CD14-positive monocyte (primary cell): ENCODE measurements at regions not wholly inside any gene's neighbourhood (a gene's known extent, or its start where the extent isn't known, plus 50 kb on each side); places are given as distances from the start of the nearest gene placed in this dataset.
A peak's percentile ranks its signal among the peaks of the same experiment; 100 is the strongest.

Experiments
- DNase-seq, 3 donors: peaks; one replicate each; pipeline ENCODE4 v3.0.0-alpha.2; 2011 to 2022
- H2AFZ ChIP-seq: 2 replicates; pipeline ENCODE4 v1.6.0; 2012; ENCODE audit warnings: mild to moderate bottlenecking, low read depth, low read length, inconsistent platforms; ENCODE audit not compliant: insufficient read depth, poor library complexity, severe bottlenecking
- H3K27ac ChIP-seq, 2 donors: 1 replicate in 1 of 2; 2 replicates in 1 of 2; pipeline ENCODE4 v1.5.1; 2012 to 2013; ENCODE audit warnings: low read length in 2 of 2, control low read depth in 1 of 2, inconsistent platforms in 1 of 2, low read depth in 1 of 2, mild to moderate bottlenecking in 1 of 2
- H3K27me3 ChIP-seq, 2 donors: one replicate each; pipeline versions ENCODE4 v1.6.0 to v1.6.1; 2011 to 2013; ENCODE audit warnings: low read length in 2 of 2; ENCODE audit not compliant: control insufficient read depth in 2 of 2, insufficient read depth in 2 of 2
- H3K36me3 ChIP-seq, 2 donors: replicated peaks in 1 of 2; 1 replicate in 1 of 2; 2 replicates in 1 of 2; pipeline versions ENCODE4 v1.5.1 to v1.6.1; 2012 to 2013; ENCODE audit warnings: low read length in 2 of 2, control low read depth in 1 of 2, inconsistent platforms in 1 of 2, mild to moderate bottlenecking in 1 of 2; ENCODE audit not compliant: insufficient read depth in 2 of 2, control insufficient read depth in 1 of 2
- H3K4me1 ChIP-seq, 2 donors: 1 replicate in 1 of 2; 2 replicates in 1 of 2; pipeline versions ENCODE4 v1.5.1 to v1.6.1; 2012 to 2013; ENCODE audit warnings: low read length in 2 of 2, control low read depth in 1 of 2, inconsistent platforms in 1 of 2, mild to moderate bottlenecking in 1 of 2, moderate library complexity in 1 of 2; ENCODE audit not compliant: insufficient read depth in 2 of 2, control insufficient read depth in 1 of 2
- H3K4me2 ChIP-seq: replicated peaks from 2 replicates; pipeline ENCODE3; 2012; ENCODE audit warnings: low read length, moderate library complexity, mild to moderate bottlenecking; ENCODE audit not compliant: poor library complexity, severe bottlenecking; ENCODE audit errors: extremely low read depth
- H3K4me3 ChIP-seq, 3 experiments: fragments of 200-600 bp in 1 of 3; sonication (generic) in 1 of 3; replicated peaks in 1 of 3; 1 replicate in 2 of 3; 2 replicates in 1 of 3; pipeline ENCODE4 v1.5.1; 2011 to 2013; ENCODE audit warnings: low read length in 3 of 3, mild to moderate bottlenecking in 3 of 3, control low read depth in 2 of 3, low read depth in 2 of 3, inconsistent platforms in 1 of 3, moderate library complexity in 1 of 3
- H3K79me2 ChIP-seq: 2 replicates; pipeline ENCODE4 v1.6.0; 2012; ENCODE audit warnings: mild to moderate bottlenecking, control low read depth, inconsistent platforms, low read length, moderate library complexity; ENCODE audit not compliant: insufficient read depth
- H3K9ac ChIP-seq: 2 replicates; pipeline ENCODE4 v1.6.0; 2017; ENCODE audit warnings: low read length, mild to moderate bottlenecking; ENCODE audit not compliant: insufficient read depth, poor library complexity, severe bottlenecking
- H3K9me3 ChIP-seq, 2 donors: replicated peaks in 1 of 2; 1 replicate in 1 of 2; 2 replicates in 1 of 2; pipeline versions ENCODE4 v1.5.1 to v1.6.1; 2012 to 2013; ENCODE audit warnings: low read length in 2 of 2, control low read depth in 1 of 2; ENCODE audit not compliant: control insufficient read depth in 1 of 2, insufficient read depth in 1 of 2
- H4K20me1 ChIP-seq: 2 replicates; pipeline ENCODE4 v1.6.0; 2012; ENCODE audit warnings: mild to moderate bottlenecking, low read length, control low read depth, moderate library complexity; ENCODE audit not compliant: insufficient read depth
- H3K27ac Mint-ChIP-seq, 7 donors: one replicate each; pipeline ENCODE4 v1.8.0; 2020; ENCODE audit warnings: mild to moderate bottlenecking in 7 of 7, mixed read lengths in 7 of 7, moderate library complexity in 6 of 7, inconsistent platforms in 2 of 7
- H3K27me3 Mint-ChIP-seq, 3 donors: one replicate each; pipeline ENCODE4 v1.8.0; 2021 to 2022; ENCODE audit warnings: low read depth in 3 of 3, mild to moderate bottlenecking in 3 of 3, mixed read lengths in 3 of 3, moderate library complexity in 3 of 3, inconsistent platforms in 1 of 3
- H3K36me3 Mint-ChIP-seq, 2 donors: one replicate each; pipeline ENCODE4 v1.8.0; 2020; ENCODE audit warnings: mixed read lengths in 2 of 2, inconsistent platforms in 1 of 2, mild to moderate bottlenecking in 1 of 2
- H3K4me1 Mint-ChIP-seq: one replicate; pipeline ENCODE4 v1.8.0; 2020; ENCODE audit warnings: mild to moderate bottlenecking, mixed read lengths
- H3K4me3 Mint-ChIP-seq, 2 donors: one replicate each; pipeline ENCODE4 v1.8.0; 2020; ENCODE audit warnings: mild to moderate bottlenecking in 2 of 2, mixed read lengths in 2 of 2, moderate library complexity in 1 of 2
- H3K9me3 Mint-ChIP-seq, 7 donors: one replicate each; pipeline ENCODE4 v1.8.0; 2020 to 2022; ENCODE audit warnings: mixed read lengths in 7 of 7, mild to moderate bottlenecking in 6 of 7, moderate library complexity in 6 of 7, inconsistent platforms in 2 of 7
- WGBS: methylation state at CpG from one replicate; pipeline ENCODE4 v1.1.5; 2013; ENCODE audit warnings: missing lambda C conversion rate; ENCODE audit not compliant: insufficient coverage; 5-methylcytosine and 5-hydroxymethylcytosine counted together
- intact Hi-C, 2 donors: fragments of 100-400 bp; cut with micrococcal nuclease; formaldehyde crosslinking; loops; one replicate each; pipeline versions ENCODE4 v1.15.0 to v1.15.1; 2023
- TF ChIP-seq, protein P1 (sequence below): fragments of 200-600 bp; IDR thresholded peaks from one replicate; pipeline ENCODE4 v1.8.0; 2022; ENCODE audit warnings: antibody characterized with exemption, mild to moderate bottlenecking

DNA sequence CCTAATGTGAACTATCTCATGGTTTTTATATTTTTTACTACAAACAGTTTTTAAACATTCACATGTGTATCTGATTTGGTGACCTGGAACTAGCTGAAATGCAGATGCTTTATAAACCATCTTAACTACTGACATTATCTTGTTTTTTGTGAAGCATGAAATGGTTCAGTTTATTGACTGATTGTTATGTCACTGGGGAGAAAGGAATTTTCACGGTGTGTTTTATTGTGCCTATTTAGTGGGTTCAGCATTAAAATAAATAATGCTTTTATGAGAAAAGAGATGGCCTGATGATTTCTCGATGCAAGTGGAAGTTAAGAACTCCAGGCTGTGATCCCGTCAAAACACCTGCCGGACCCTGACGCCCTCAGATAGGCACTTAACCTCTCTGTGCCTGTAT is 79.9 kb upstream of the KIF26B start:
- peaks cover 0 to 13% of the 10 kb centered on the region in 2 donors for H3K9me3 ChIP-seq

DNA sequence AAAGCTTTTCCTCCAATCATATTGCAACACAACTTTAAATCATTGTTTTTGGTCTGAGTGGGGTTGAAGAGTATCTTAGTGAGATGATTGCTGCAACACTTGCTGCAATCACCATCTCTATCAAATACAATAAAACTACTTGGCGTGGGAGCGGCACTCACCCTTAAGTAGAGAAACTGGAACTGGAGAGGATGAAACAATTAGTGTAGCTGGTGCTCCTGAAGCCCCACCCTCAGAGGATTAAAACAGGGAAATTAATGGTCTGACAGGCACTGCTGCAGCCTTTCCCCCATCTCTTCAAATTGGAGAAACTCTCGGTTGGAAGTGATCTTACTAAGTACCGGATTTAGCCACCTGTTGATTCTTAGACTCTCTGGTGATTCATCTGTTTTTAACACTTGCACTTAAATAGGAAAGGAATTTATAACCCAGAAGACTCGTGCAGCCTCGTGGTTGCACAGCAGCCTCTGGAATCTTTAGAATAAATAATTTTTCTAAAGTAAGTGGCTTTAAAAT is 80.5 kb upstream of the KIF26B start:
- no peak overlapping the region for H3K9ac ChIP-seq
- H3K27me3 Mint-ChIP-seq: no peaks in the 10 kb centered on the region
- H3K4me3 ChIP-seq: no peak overlapping the region
- peaks cover 5% of the 10 kb centered on the region for H3K4me1 Mint-ChIP-seq
- H3K27me3 ChIP-seq: no peaks in the 10 kb centered on the region
- no peak overlapping the region for H3K27ac Mint-ChIP-seq
- peaks cover 0 to 13% of the 10 kb centered on the region in 2 donors for H3K9me3 ChIP-seq
- DNase-seq: no peak
- H3K4me3 Mint-ChIP-seq: no peak overlapping the region
- no peaks in the 10 kb centered on the region for H4K20me1 ChIP-seq
- TF ChIP-seq, protein P1, sequence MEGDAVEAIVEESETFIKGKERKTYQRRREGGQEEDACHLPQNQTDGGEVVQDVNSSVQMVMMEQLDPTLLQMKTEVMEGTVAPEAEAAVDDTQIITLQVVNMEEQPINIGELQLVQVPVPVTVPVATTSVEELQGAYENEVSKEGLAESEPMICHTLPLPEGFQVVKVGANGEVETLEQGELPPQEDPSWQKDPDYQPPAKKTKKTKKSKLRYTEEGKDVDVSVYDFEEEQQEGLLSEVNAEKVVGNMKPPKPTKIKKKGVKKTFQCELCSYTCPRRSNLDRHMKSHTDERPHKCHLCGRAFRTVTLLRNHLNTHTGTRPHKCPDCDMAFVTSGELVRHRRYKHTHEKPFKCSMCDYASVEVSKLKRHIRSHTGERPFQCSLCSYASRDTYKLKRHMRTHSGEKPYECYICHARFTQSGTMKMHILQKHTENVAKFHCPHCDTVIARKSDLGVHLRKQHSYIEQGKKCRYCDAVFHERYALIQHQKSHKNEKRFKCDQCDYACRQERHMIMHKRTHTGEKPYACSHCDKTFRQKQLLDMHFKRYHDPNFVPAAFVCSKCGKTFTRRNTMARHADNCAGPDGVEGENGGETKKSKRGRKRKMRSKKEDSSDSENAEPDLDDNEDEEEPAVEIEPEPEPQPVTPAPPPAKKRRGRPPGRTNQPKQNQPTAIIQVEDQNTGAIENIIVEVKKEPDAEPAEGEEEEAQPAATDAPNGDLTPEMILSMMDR: no peak
- intact Hi-C loops: no loop called here
- H3K4me1 ChIP-seq: no peaks in the 10 kb centered on the region
- H2AFZ ChIP-seq: peak overlapping the region; percentile 44
- WGBS: no CpG with 5 or more reads among the region's 6 CpGs
- no peak overlapping the region for H3K4me2 ChIP-seq
- peaks cover 19 to 39% of the 10 kb centered on the region in 2 donors for H3K36me3 Mint-ChIP-seq
- no peak overlapping the region for H3K27ac ChIP-seq
- no peaks in the 10 kb centered on the region for H3K79me2 ChIP-seq
- peaks cover 0 to 9% of the 10 kb centered on the region in 2 donors for H3K36me3 ChIP-seq
- peaks cover 4 to 15% (median 9%) of the 10 kb centered on the region in 7 donors for H3K9me3 Mint-ChIP-seq

More for the DNA sequence above, 79.9 kb upstream of the KIF26B start:
- Mint-ChIP-seq H3K4me3 (no peak overlapping the region), H3K27ac (no peak overlapping the region), H3K27me3 (no peaks in the 10 kb centered on the region), H3K9me3 (peaks cover 4 to 15% (median 8%) of the 10 kb centered on the region in 7 donors), H3K36me3 (peaks cover 16 to 35% of the 10 kb centered on the region in 2 donors), H3K4me1 (peaks cover 5% of the 10 kb centered on the region)
- no peak overlapping the region for H3K9ac ChIP-seq
- H3K4me2 ChIP-seq: no peak overlapping the region
- H3K4me1 ChIP-seq: no peaks in the 10 kb centered on the region
- H2AFZ ChIP-seq: no peak overlapping the region
- no peak overlapping the region for H3K27ac ChIP-seq
- no peak for DNase-seq
- TF ChIP-seq, protein P1: no peak
- peaks cover 0 to 9% of the 10 kb centered on the region in 2 donors for H3K36me3 ChIP-seq
- H3K27me3 ChIP-seq: no peaks in the 10 kb centered on the region
- WGBS: 83% methylated on average over 1 of the region's 5 CpGs
- no peaks in the 10 kb centered on the region for H4K20me1 ChIP-seq
- intact Hi-C loops: no loop called here
- no peaks in the 10 kb centered on the region for H3K79me2 ChIP-seq
- H3K4me3 ChIP-seq: no peak overlapping the region
